Astrocyte of the spinal cord (primary cell): ENCODE measurements at regions not wholly inside any gene's neighbourhood (a gene's known extent, or its start where the extent isn't known, plus 50 kb on each side); places are given as distances from the start of the nearest gene placed in this dataset.
A peak's percentile ranks its signal among the peaks of the same experiment; 100 is the strongest.

ENCODE experiments used
- DNase-seq: peaks from one replicate; pipeline ENCODE4 v3.0.0; 2011; ENCODE audit warnings: low read depth, low spot score
- H3K4me3 ChIP-seq: 2 replicates; pipeline ENCODE4 v1.5.1; 2011; ENCODE audit warnings: low read depth, mild to moderate bottlenecking, low read length, moderate library complexity
- CTCF ChIP-seq: IDR thresholded peaks from 2 replicates; pipeline ENCODE4 v1.5.1; 2012; ENCODE audit warnings: low read depth, mild to moderate bottlenecking, low read length, inconsistent platforms
- in situ Hi-C: cut with HindIII; loops from 2 replicates; pipeline ENCODE4 v1.10.0; 2017; ENCODE audit warnings: low sequenced_read_pairs

GRCh38 chr4:174133551-174133950, 149.9 kb downstream of the FBXO8 start:
- TF ChIP-seq CTCF = no peak
- DNase-seq = no peak
- H3K4me3 ChIP-seq = no peak overlapping the region
- in situ Hi-C loops = no loop called here

DNA sequence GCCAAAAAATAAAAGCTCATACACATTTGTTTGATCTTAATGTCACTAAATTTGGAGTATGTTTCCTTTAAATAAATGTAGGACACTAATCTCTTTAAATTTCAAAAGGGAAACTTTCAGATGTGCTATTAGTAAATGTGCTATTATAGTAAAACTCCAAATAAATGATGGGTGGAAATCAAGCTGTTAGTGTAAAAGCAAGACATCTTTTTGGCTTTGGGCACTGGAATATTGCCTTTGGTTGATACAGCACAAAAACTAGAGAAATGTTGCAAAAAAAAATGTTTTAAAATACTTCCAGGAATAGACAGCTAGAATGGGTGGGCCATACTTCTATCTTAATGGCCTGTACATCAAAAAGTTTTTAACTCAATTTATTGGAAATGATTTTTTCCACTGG, 151.6 kb downstream of the FBXO8 start:
- in situ Hi-C loops = no loop called here
- H3K4me3 ChIP-seq = no peak overlapping the region
- no peak for DNase-seq
- TF ChIP-seq CTCF = no peak

DNA sequence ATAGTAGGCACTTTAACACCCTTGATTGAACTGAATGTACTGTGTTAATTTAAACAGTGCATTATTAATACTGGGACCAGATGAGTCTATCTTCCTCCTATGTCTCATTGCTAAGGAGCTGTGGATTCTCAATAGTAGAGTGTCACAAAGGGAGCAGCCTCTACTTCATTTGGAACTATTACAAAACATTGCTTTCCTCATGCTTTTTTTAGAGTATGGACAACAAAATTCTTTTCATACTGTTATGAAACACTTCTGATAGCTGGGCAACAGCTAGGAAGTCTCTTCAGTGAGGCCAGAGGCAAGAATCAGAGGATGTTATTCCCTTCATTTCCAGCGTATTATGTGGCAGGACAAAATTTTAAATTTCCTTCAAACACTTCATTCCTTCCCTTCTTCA, 160.8 kb downstream of the FBXO8 start:
- TF ChIP-seq CTCF = no peak
- DNase-seq = no peak
- in situ Hi-C loops = no loop called here
- no peak overlapping the region for H3K4me3 ChIP-seq

GRCh38 chr4:174120446-174121295, 162.8 kb downstream of the FBXO8 start:
- DNase-seq = peak; percentile 77
- in situ Hi-C loops = no loop called here
- TF ChIP-seq CTCF = peak; percentile 55
- H3K4me3 ChIP-seq = peak overlapping the region; percentile 42

GRCh38 chr4:174119830-174120229, 163.6 kb downstream of the FBXO8 start:
- TF ChIP-seq CTCF = no peak
- peak; percentile 4 for DNase-seq
- H3K4me3 ChIP-seq = no peak overlapping the region
- in situ Hi-C loops = no loop called here

GRCh38 chr4:174119051-174119450, 164.4 kb downstream of the FBXO8 start:
- peak; percentile 47 for DNase-seq
- no peak for TF ChIP-seq CTCF
- no peak overlapping the region for H3K4me3 ChIP-seq
- in situ Hi-C loops = no loop called here

DNA sequence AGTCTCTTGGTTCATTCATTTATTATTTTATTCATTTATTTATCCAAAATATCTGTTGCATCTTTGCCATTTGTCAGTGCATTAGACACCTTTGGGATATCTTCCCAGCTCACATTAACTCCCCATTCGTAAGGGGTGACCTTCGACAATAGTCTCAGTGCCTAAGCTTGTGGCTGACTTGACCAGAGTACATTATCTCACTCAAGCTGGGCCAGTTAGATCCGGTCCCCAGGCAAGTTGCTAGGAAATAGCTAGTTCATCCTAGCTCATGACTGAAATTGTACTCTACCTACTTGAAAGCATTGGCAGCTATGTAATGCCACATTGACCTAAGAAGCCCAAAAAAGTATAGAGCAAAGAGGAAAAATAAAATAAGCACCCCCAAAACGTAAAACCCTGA, 165.3 kb downstream of the FBXO8 start:
- in situ Hi-C loops = no loop called here
- H3K4me3 ChIP-seq = no peak overlapping the region
- DNase-seq = no peak
- no peak for TF ChIP-seq CTCF
